H1 (cell line): ENCODE measurements at regions not wholly inside any gene's neighbourhood (a gene's known extent, or its start where the extent isn't known, plus 50 kb on each side); places are given as distances from the start of the nearest gene placed in this dataset.

Experiments
- CTCF ChIA-PET: fragments of 300-600 bp; sonication (Branson Sonifier 250); formaldehyde crosslinking; loops from one replicate; lab custom pipeline; 2021; ENCODE audit not compliant: partially characterized antibody; lab: Charles Lee
- POLR2A ChIA-PET: fragments of 300-600 bp; sonication (Branson Sonifier 250); formaldehyde crosslinking; loops from one replicate; lab custom pipeline; 2021; ENCODE audit warnings: inconsistent platforms; ENCODE audit not compliant: partially characterized antibody; lab: Charles Lee
- DNase-seq, 2 experiments: peaks; one replicate each; pipeline versions ENCODE4 v3.0.0 to v3.0.0-alpha.2; 2010 to 2022; ENCODE audit warnings: low spot score in 2 of 2, low read depth in 1 of 2, mixed read lengths in 1 of 2
- FAIRE-seq: peaks from 2 replicates; lab custom pipeline; 2011; peaks lifted over from hg19 to GRCh38; lab: Jason Lieb, UNC
- H2AFZ ChIP-seq: 2 replicates; pipeline ENCODE4 v1.8.1; 2012; ENCODE audit warnings: low read length, inconsistent platforms
- H2AK5ac ChIP-seq: 2 replicates; pipeline ENCODE4 v1.6.1; 2013; ENCODE audit warnings: low read depth, low read length
- H2BK120ac ChIP-seq: replicated peaks from 2 replicates; pipeline ENCODE3; 2013; ENCODE audit warnings: low read depth, low read length, inconsistent platforms
- H2BK12ac ChIP-seq: 2 replicates; pipeline ENCODE4 v1.6.1; 2013; ENCODE audit warnings: low read depth, low read length
- H2BK15ac ChIP-seq: 2 replicates; pipeline ENCODE4 v1.6.1; 2013; ENCODE audit warnings: low read length
- H2BK20ac ChIP-seq: 2 replicates; pipeline ENCODE4 v1.6.1; 2013; ENCODE audit warnings: low read length
- H2BK5ac ChIP-seq: 2 replicates; pipeline ENCODE4 v1.6.1; 2013; ENCODE audit warnings: low read depth, low read length
- H3K14ac ChIP-seq: 2 replicates; pipeline ENCODE4 v1.6.1; 2013; ENCODE audit warnings: inconsistent platforms; ENCODE audit not compliant: insufficient read length
- H3K18ac ChIP-seq: 2 replicates; pipeline ENCODE4 v1.6.1; 2013; ENCODE audit warnings: low read length; ENCODE audit errors: extremely low read depth
- H3K23ac ChIP-seq: 2 replicates; pipeline ENCODE4 v1.6.1; 2013; ENCODE audit warnings: inconsistent platforms; ENCODE audit not compliant: insufficient read length
- H3K23me2 ChIP-seq: 2 replicates; pipeline ENCODE4 v1.6.1; 2013; ENCODE audit warnings: low read depth, low read length
- H3K27ac ChIP-seq: 2 replicates; pipeline ENCODE4 v1.6.1; 2011; ENCODE audit warnings: low read depth, low read length, inconsistent platforms
- H3K27me3 ChIP-seq, 4 experiments: replicated peaks in 1 of 4; 1 replicate in 1 of 4; 2 replicates in 3 of 4; pipeline versions ENCODE4 v1.6.1 to v1.8.1; 2011 to 2013; ENCODE audit warnings: low read length in 3 of 4, mild to moderate bottlenecking in 3 of 4, inconsistent platforms in 2 of 4, mixed read lengths in 2 of 4, moderate library complexity in 1 of 4; ENCODE audit not compliant: control insufficient read depth in 3 of 4, insufficient read depth in 3 of 4; ENCODE audit errors: extremely low read depth in 1 of 4
- H3K36me3 ChIP-seq, 4 experiments: 2 replicates each; pipeline versions ENCODE4 v1.6.1 to v1.8.1; 2011 to 2013; ENCODE audit warnings: mild to moderate bottlenecking in 4 of 4, low read length in 3 of 4, moderate library complexity in 2 of 4, control low read depth in 1 of 4, inconsistent platforms in 1 of 4; ENCODE audit not compliant: insufficient read depth in 4 of 4, control insufficient read depth in 2 of 4
- H3K4ac ChIP-seq: replicated peaks from 2 replicates; pipeline ENCODE3; 2013; ENCODE audit warnings: low read length, low read depth, mixed read lengths, inconsistent platforms; ENCODE audit not compliant: insufficient read length
- H3K4me1 ChIP-seq, 4 experiments: replicated peaks in 1 of 4; 1 replicate in 1 of 4; 2 replicates in 3 of 4; pipeline versions ENCODE4 v1.6.1 to v1.8.1; 2011 to 2013; ENCODE audit warnings: low read length in 3 of 4, inconsistent platforms in 2 of 4, mixed read lengths in 1 of 4; ENCODE audit not compliant: insufficient read depth in 4 of 4, control insufficient read depth in 3 of 4
- H3K4me2 ChIP-seq, 2 experiments: 2 replicates each; pipeline versions ENCODE4 v1.6.1 to v1.8.1; 2011 to 2013; ENCODE audit warnings: low read depth in 2 of 2, low read length in 2 of 2, control low read depth in 1 of 2, inconsistent platforms in 1 of 2, mild to moderate bottlenecking in 1 of 2; ENCODE audit not compliant: insufficient read depth in 1 of 2
- H3K4me3 ChIP-seq, 4 experiments: fragments of 200-600, 300-600 bp in 1 of 4; sonication (generic), shearing (Covaris generic), sonication (Bioruptor Twin) in 1 of 4; 2 replicates each; pipeline versions ENCODE4 v1.5.1 to v1.8.1; 2011 to 2016; ENCODE audit warnings: low read length in 4 of 4, low read depth in 3 of 4, control low read depth in 2 of 4, inconsistent platforms in 2 of 4, mild to moderate bottlenecking in 2 of 4, mixed read lengths in 1 of 4, moderate library complexity in 1 of 4; ENCODE audit not compliant: insufficient read depth in 2 of 4; ENCODE audit errors: extremely low read depth in 1 of 4
- H3K56ac ChIP-seq: replicated peaks from 2 replicates; pipeline ENCODE3; 2013; ENCODE audit warnings: low read depth, mild to moderate bottlenecking, mixed read lengths, low read length, inconsistent platforms; ENCODE audit not compliant: insufficient read length
- H3K79me1 ChIP-seq: 2 replicates; pipeline ENCODE4 v1.6.1; 2013; ENCODE audit warnings: low read depth, low read length, control low read depth
- H3K79me2 ChIP-seq, 2 experiments: 2 replicates each; pipeline versions ENCODE4 v1.6.1 to v1.8.1; 2012 to 2013; ENCODE audit warnings: low read length in 2 of 2, mild to moderate bottlenecking in 2 of 2, inconsistent platforms in 1 of 2; ENCODE audit not compliant: insufficient read depth in 2 of 2, control insufficient read depth in 1 of 2
- H3K9ac ChIP-seq, 4 experiments: replicated peaks in 1 of 4; 1 replicate in 1 of 4; 2 replicates in 3 of 4; pipeline versions ENCODE4 v1.6.1 to v1.8.1; 2011 to 2013; ENCODE audit warnings: low read depth in 3 of 4, low read length in 3 of 4, control low read depth in 2 of 4, mild to moderate bottlenecking in 2 of 4, moderate library complexity in 2 of 4, inconsistent platforms in 1 of 4; ENCODE audit errors: extremely low read depth in 1 of 4
- H3K9me3 ChIP-seq, 2 experiments: 2 replicates each; pipeline versions ENCODE4 v1.6.1 to v1.8.1; 2012 to 2013; ENCODE audit warnings: mild to moderate bottlenecking in 2 of 2, moderate library complexity in 2 of 2, control low read depth in 1 of 2, inconsistent platforms in 1 of 2, low read depth in 1 of 2, low read length in 1 of 2, mixed read lengths in 1 of 2; ENCODE audit not compliant: insufficient read depth in 2 of 2
- H4K20me1 ChIP-seq, 2 experiments: replicated peaks in 1 of 2; 2 replicates each; pipeline versions ENCODE3 to v1.8.1; 2011 to 2013; ENCODE audit warnings: inconsistent platforms in 2 of 2, low read length in 2 of 2, mild to moderate bottlenecking in 1 of 2; ENCODE audit not compliant: insufficient read depth in 2 of 2, control insufficient read depth in 1 of 2
- H4K5ac ChIP-seq: 2 replicates; pipeline ENCODE4 v1.6.1; 2013; ENCODE audit warnings: low read length, low read depth, mixed read lengths, inconsistent platforms; ENCODE audit not compliant: insufficient read length
- H4K8ac ChIP-seq: 2 replicates; pipeline ENCODE4 v1.8.0; 2013; ENCODE audit warnings: mild to moderate bottlenecking, moderate library complexity, low read length, inconsistent platforms; ENCODE audit not compliant: insufficient read depth; ENCODE audit errors: extremely low read depth
- H4K91ac ChIP-seq: replicated peaks from 2 replicates; pipeline ENCODE3; 2013; ENCODE audit warnings: low read length, mixed read lengths, inconsistent platforms; ENCODE audit not compliant: insufficient read length
- CTCF ChIP-seq, 3 experiments: IDR thresholded peaks; 1 replicate in 2 of 3; 2 replicates in 1 of 3; pipeline versions ENCODE4 v1.5.1 to v1.6.1; 2011; ENCODE audit warnings: low read length in 3 of 3, mild to moderate bottlenecking in 3 of 3, inconsistent platforms in 2 of 3, low read depth in 1 of 3, moderate library complexity in 1 of 3; ENCODE audit not compliant: insufficient read depth in 1 of 3; ENCODE audit errors: control extremely low read depth in 1 of 3
- E2F6 ChIP-seq: IDR thresholded peaks from 2 replicates; pipeline ENCODE4 v1.6.1; 2012; ENCODE audit warnings: inconsistent platforms
- GABPA ChIP-seq: IDR thresholded peaks from 2 replicates; pipeline ENCODE4 v1.6.1; 2011; ENCODE audit warnings: mild to moderate bottlenecking, low read length, moderate library complexity, borderline replicate concordance; ENCODE audit not compliant: insufficient read depth
- HDAC2 ChIP-seq, 2 experiments: fragments of 300-600 bp in 1 of 2; sonication (generic) in 1 of 2; IDR thresholded peaks; 2 replicates each; pipeline ENCODE4 v1.6.1; 2011 to 2012; ENCODE audit warnings: low read depth in 2 of 2, low read length in 2 of 2, mild to moderate bottlenecking in 2 of 2, moderate library complexity in 2 of 2, borderline replicate concordance in 1 of 2, inconsistent platforms in 1 of 2
- HDAC6 ChIP-seq: IDR thresholded peaks from one replicate; pipeline ENCODE4 v1.7.1; 2012; ENCODE audit warnings: low read depth, mild to moderate bottlenecking, inconsistent platforms, low read length, moderate library complexity
- KDM1A ChIP-seq: fragments of 200-600, 300-600 bp; sonication (generic); IDR thresholded peaks from 2 replicates; pipeline ENCODE4 v1.7.1; 2016; ENCODE audit warnings: mild to moderate bottlenecking, low read length, borderline replicate concordance
- RXRA ChIP-seq: IDR thresholded peaks from 2 replicates; pipeline ENCODE4 v1.6.1; 2011; ENCODE audit warnings: low read depth, mild to moderate bottlenecking, low read length, moderate library complexity; ENCODE audit not compliant: insufficient read depth
- SP4 ChIP-seq: IDR thresholded peaks from 2 replicates; pipeline ENCODE4 v1.6.1; 2012; ENCODE audit warnings: low read length, inconsistent platforms
- TAF7 ChIP-seq: optimal IDR thresholded peaks from 2 replicates; pipeline ENCODE3; 2011; ENCODE audit warnings: low read depth, mild to moderate bottlenecking, inconsistent platforms, low read length, moderate library complexity, borderline replicate concordance
- WGBS, 2 experiments: shearing (Covaris generic) in 1 of 2; methylation state at CpG; one replicate each; pipeline versions ENCODE4 v1.1.6 to v1.1.7; 2013 to 2015; ENCODE audit warnings: low lambda C conversion rate in 2 of 2, mixed read lengths in 2 of 2, inconsistent platforms in 1 of 2, low coverage in 1 of 2, missing lambda C conversion rate in 1 of 2; ENCODE audit not compliant: insufficient replicate concordance in 2 of 2, insufficient coverage in 1 of 2, insufficient read length in 1 of 2; ENCODE audit errors: extremely low coverage in 1 of 2, missing lambda C conversion rate in 1 of 2; 5-methylcytosine and 5-hydroxymethylcytosine counted together

GRCh38 chr11:33444835-33445594 lies 187.8 kb downstream of the HIPK3 start:
- no peak overlapping the region for H3K4me2 ChIP-seq
- H3K18ac ChIP-seq: no peak overlapping the region
- no peak overlapping the region for H2BK5ac ChIP-seq
- H3K9me3 ChIP-seq: no peaks in the 10 kb centered on the region; a peak in 1 of 4 replicates
- H3K79me1 ChIP-seq: no peaks in the 10 kb centered on the region
- no peaks in the 10 kb centered on the region for H3K27me3 ChIP-seq
- H4K8ac ChIP-seq: no peak overlapping the region
- ChIA-PET CTCF (interaction anchor here (1.4 kb wide), 1 partner anchor 14 kb away, joined by 3 read pairs; no protein-coding TSS in a partner anchor), POLR2A (no interaction called here)
- DNase-seq (no peak), FAIRE-seq (no peak)
- H4K20me1 ChIP-seq: no peaks in the 10 kb centered on the region
- WGBS, 2 experiments: 95% methylated on average over 4 of the region's 4 CpGs; no CpG with 5 or more reads in 1 of the 2 experiments
- H3K9ac ChIP-seq: no peak overlapping the region
- H2AFZ ChIP-seq: no peak overlapping the region
- no peaks in the 10 kb centered on the region for H3K79me2 ChIP-seq
- no peak overlapping the region for H3K4ac ChIP-seq
- no peak overlapping the region for H2BK12ac ChIP-seq
- H3K23me2 ChIP-seq: no peaks in the 10 kb centered on the region
- no peak overlapping the region for H2BK15ac ChIP-seq
- no peak overlapping the region for H2BK120ac ChIP-seq
- no peak overlapping the region for H2BK20ac ChIP-seq
- H3K56ac ChIP-seq: no peak overlapping the region
- H3K4me1 ChIP-seq: no peaks in the 10 kb centered on the region
- no peak overlapping the region for H3K14ac ChIP-seq
- H3K36me3 ChIP-seq: no peaks in the 10 kb centered on the region
- no peak overlapping the region for H4K5ac ChIP-seq
- H3K23ac ChIP-seq: no peak overlapping the region
- no peak overlapping the region for H2AK5ac ChIP-seq
- no peak overlapping the region for H3K27ac ChIP-seq
- H4K91ac ChIP-seq: no peak overlapping the region
- H3K4me3 ChIP-seq: no peak overlapping the region
- TF ChIP-seq E2F6: no peak
- TF ChIP-seq HDAC2 (IDR thresholded peaks at IDR 0.05; ENCODE audit: borderline replicate concordance in 1 of 2, low read depth in 2 of 2, low read length in 2 of 2): no peak
- no peak for TF ChIP-seq RXRA
- TF ChIP-seq TAF7: no peak
- TF ChIP-seq HDAC6: no peak
- no peak for TF ChIP-seq SP4
- no peak for TF ChIP-seq KDM1A
- TF ChIP-seq CTCF (IDR thresholded peaks at IDR 0.05; ENCODE audit: control extremely low read depth in 1 of 3, insufficient read depth in 1 of 3, low read depth in 1 of 3, low read length in 3 of 3): no peak
- no peak for TF ChIP-seq GABPA
